AG04450 (cell line): ENCODE measurements at regions not wholly inside any gene's neighbourhood (a gene's known extent, or its start where the extent isn't known, plus 50 kb on each side); places are given as distances from the start of the nearest gene placed in this dataset.

ENCODE experiments used
- CTCF ChIA-PET: fragments of 300-600, 350-600 bp; formaldehyde crosslinking; extraction: SDS; loops from one replicate; lab custom pipeline; 2022; ENCODE audit warnings: antibody characterized with exemption, inconsistent platforms; lab: Charles Lee
- POLR2A ChIA-PET: fragments of 350-600 bp; formaldehyde crosslinking; extraction: SDS; loops from one replicate; lab custom pipeline; 2021; ENCODE audit warnings: antibody characterized with exemption, inconsistent platforms; lab: Yijun Ruan, JAX
- DNase-seq: peaks from one replicate; pipeline ENCODE4 v3.0.0-alpha.2; 2011; ENCODE audit warnings: low read depth, low spot score
- H3K27ac ChIP-seq: one replicate; pipeline ENCODE4 v1.5.1; 2012; ENCODE audit warnings: low read depth, low read length, control low read depth
- H3K27me3 ChIP-seq: one replicate; pipeline ENCODE4 v1.6.0; 2012; ENCODE audit warnings: low read length; ENCODE audit not compliant: control insufficient read depth, insufficient read depth
- H3K4me3 ChIP-seq: 2 replicates; pipeline ENCODE4 v1.5.1; 2011; ENCODE audit warnings: mild to moderate bottlenecking, low read depth, low read length, control low read depth
- H3K9me3 ChIP-seq: 2 replicates; pipeline ENCODE4 v1.5.1; 2012; ENCODE audit warnings: low read length; ENCODE audit not compliant: control insufficient read depth, insufficient read depth
- CTCF ChIP-seq: IDR thresholded peaks from 2 replicates; pipeline ENCODE4 v1.5.1; 2011; ENCODE audit warnings: low read depth, low read length, control low read depth, inconsistent platforms

DNA sequence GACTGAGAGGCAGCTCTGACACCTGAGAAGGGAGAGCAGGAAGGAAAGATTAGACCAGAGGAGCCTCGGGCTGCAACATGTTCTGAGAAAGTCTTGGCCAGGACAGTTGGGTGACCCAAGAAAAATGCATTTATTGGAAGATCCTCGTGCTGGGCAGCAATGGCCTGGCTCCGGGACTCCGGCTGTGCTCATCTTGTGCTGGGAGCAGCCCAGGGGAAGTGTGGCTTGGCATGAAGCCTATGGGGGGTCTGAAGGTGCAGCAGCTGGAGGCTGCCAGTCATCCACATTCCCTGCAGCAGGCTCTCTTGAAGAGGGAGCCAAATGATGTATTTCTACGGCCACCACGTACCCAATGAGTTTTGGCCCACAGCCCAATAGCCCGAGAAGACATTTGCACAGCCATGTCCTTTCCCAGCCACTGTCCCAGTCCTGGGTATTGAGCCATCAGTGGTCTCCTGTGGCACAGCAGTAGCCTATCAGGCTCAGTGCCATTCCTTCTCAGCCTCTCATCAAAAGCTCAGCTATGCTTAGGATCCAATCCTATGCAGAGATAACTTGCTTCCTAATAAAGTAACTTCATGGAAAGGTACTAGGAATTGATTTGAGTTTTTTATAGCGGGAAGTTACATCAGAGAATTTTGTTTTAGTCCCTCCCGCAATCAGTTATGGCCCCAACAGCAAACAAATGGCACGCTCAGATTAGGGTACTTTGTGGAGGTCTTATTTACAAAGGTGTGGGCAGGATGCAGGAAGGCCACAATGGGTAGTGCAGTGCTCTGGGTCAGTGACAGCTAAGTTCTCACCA is 76.0 kb upstream of the MEDAG start:
- no peak for TF ChIP-seq CTCF
- DNase-seq: no peak
- Histone ChIP-seq H3K27me3 (no peaks in the 10 kb centered on the region), H3K9me3 (peaks cover 8% of the 10 kb centered on the region), H3K4me3 (no peak overlapping the region), H3K27ac (no peak overlapping the region)
- ChIA-PET CTCF (no interaction called here), POLR2A (no interaction called here)

- DNase-seq: no peak
Measured at GRCh38 chr13:30830638-30830965, 75.5 kb upstream of the MEDAG start.

DNA sequence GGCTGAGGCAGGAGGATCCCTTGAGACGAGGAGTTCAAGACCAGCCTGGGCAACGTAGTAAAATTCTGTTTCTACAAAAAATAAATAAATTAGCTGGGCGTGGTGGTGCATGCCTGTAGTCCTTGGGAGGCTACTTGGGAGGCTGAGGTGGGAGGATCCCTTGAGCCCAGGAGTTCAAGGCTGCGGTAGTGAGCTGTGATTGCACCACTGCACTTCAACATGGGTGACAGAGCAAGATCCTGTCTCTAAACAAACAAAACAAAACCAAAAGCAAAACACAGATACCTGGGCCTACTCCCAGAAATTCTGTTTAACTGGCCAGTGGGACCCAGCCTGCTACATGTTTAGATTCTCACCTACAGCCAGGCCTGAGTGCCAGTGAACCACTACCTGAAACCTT is 74.6 kb upstream of the MEDAG start:
- DNase-seq: no peak
- ChIA-PET POLR2A (interaction anchor here (0.6 kb wide), 1 partner anchor 16 kb away, joined by 3 read pairs; no protein-coding TSS in a partner anchor), CTCF (no interaction called here)
- peaks cover 8% of the 10 kb centered on the region for H3K9me3 ChIP-seq
- no peak overlapping the region for H3K4me3 ChIP-seq
- TF ChIP-seq CTCF: no peak
- no peak overlapping the region for H3K27ac ChIP-seq
- no peaks in the 10 kb centered on the region for H3K27me3 ChIP-seq

More at GRCh38 chr13:30830638-30830965, 75.5 kb upstream of the MEDAG start:
- H3K27me3 ChIP-seq: no peaks in the 10 kb centered on the region
- no peak for TF ChIP-seq CTCF
- H3K27ac ChIP-seq: no peak overlapping the region
- ChIA-PET POLR2A (no interaction called here), CTCF (no interaction called here)
- H3K4me3 ChIP-seq: no peak overlapping the region
- H3K9me3 ChIP-seq: peaks cover 8% of the 10 kb centered on the region

DNA sequence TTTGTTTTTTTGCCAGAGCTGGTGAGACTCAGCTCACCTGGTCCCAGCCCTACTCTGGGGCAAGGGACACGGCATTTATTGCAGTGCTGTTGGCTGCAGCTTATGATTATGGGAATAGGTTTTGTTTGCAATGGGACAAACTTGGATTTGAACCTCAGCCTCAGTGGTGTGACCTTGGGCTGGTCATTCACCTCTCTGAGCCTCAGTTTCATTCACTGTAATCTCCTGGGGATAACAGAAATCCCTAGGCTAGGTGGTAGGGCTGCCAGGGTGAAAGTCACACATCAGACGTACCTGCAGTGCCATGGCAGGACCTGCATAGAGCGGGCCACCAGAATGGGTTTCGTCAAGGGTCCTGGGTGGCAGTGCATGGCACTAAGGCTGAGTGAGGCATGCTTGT is 73.7 kb upstream of the MEDAG start:
- CTCF ChIA-PET: no interaction called here
- TF ChIP-seq CTCF: no peak

GRCh38 chr13:30832845-30833332 is 73.2 kb upstream of the MEDAG start:
- ChIA-PET CTCF (interaction anchor here (1.1 kb wide), 1 partner anchor 10 kb away, joined by 3 read pairs; no protein-coding TSS in a partner anchor), POLR2A (no interaction called here)
- Histone ChIP-seq H3K27ac (no peak overlapping the region), H3K9me3 (peaks cover 5% of the 10 kb centered on the region), H3K27me3 (peaks cover 2% of the 10 kb centered on the region), H3K4me3 (no peak overlapping the region)
- no peak for DNase-seq
- TF ChIP-seq CTCF: no peak

More for the DNA sequence above, 73.7 kb upstream of the MEDAG start:
- no peak overlapping the region for H3K4me3 ChIP-seq
- no peak for DNase-seq
- no peak overlapping the region for H3K27ac ChIP-seq
- peaks cover 5% of the 10 kb centered on the region for H3K9me3 ChIP-seq
- peaks cover 2% of the 10 kb centered on the region for H3K27me3 ChIP-seq
- POLR2A ChIA-PET: no interaction called here
